Epithelial cell of esophagus (primary cell): ENCODE measurements at regions not wholly inside any gene's neighbourhood (a gene's known extent, or its start where the extent isn't known, plus 50 kb on each side); places are given as distances from the start of the nearest gene placed in this dataset.
A peak's percentile ranks its signal among the peaks of the same experiment; 100 is the strongest.

Experiments used
- DNase-seq: peaks from one replicate; pipeline ENCODE4 v3.0.0; 2010; ENCODE audit warnings: low read depth
- H3K4me3 ChIP-seq: 2 replicates; pipeline ENCODE4 v1.5.1; 2011; ENCODE audit warnings: mild to moderate bottlenecking, low read length, control low read depth
- CTCF ChIP-seq: IDR thresholded peaks from 2 replicates; pipeline ENCODE4 v1.5.1; 2011; ENCODE audit warnings: low read depth, mild to moderate bottlenecking, low read length, control low read depth, inconsistent platforms; ENCODE audit not compliant: insufficient read depth; ENCODE audit errors: missing control alignments

- DNase-seq, result peak; percentile 64
- TF ChIP-seq CTCF, result no peak
- no peak overlapping the region for H3K4me3 ChIP-seq
These were observed 134.6 kb upstream of the BOD1L1 start for GRCh38 chr4:13762130-13762529.

- no peak for DNase-seq
- H3K4me3 ChIP-seq, result no peak overlapping the region
- TF ChIP-seq CTCF, result no peak
These were observed 136.2 kb upstream of the BOD1L1 start for GRCh38 chr4:13763707-13764106.

GRCh38 chr4:13765539-13765938, 138.0 kb upstream of the BOD1L1 start:
- no peak for DNase-seq
- H3K4me3 ChIP-seq, result no peak overlapping the region
- TF ChIP-seq CTCF, result no peak

- no peak overlapping the region for H3K4me3 ChIP-seq
- no peak for DNase-seq
- TF ChIP-seq CTCF, result no peak
These were observed 139.4 kb upstream of the BOD1L1 start for GRCh38 chr4:13766761-13767540.

- TF ChIP-seq CTCF, result no peak
- H3K4me3 ChIP-seq, result no peak overlapping the region
- no peak for DNase-seq
These were observed 149.8 kb upstream of the BOD1L1 start for GRCh38 chr4:13777341-13777740.

GRCh38 chr4:13778367-13778766, 150.8 kb upstream of the BOD1L1 start:
- H3K4me3 ChIP-seq, result no peak overlapping the region
- TF ChIP-seq CTCF, result no peak
- DNase-seq, result no peak

- no peak for TF ChIP-seq CTCF
These were observed 154.7 kb upstream of the BOD1L1 start for GRCh38 chr4:13782231-13782630.

More at GRCh38 chr4:13782231-13782630, 154.7 kb upstream of the BOD1L1 start:
- no peak for DNase-seq
- no peak overlapping the region for H3K4me3 ChIP-seq
